OCI-LY3 (cell line): ENCODE measurements at regions not wholly inside any gene's neighbourhood (a gene's known extent, or its start where the extent isn't known, plus 50 kb on each side); places are given as distances from the start of the nearest gene placed in this dataset.

Experiments used
- H2AFZ ChIP-seq: fragments of 200-600, 300-600 bp; shearing (Covaris generic); 2 replicates; pipeline ENCODE4 v1.6.0; 2014; ENCODE audit warnings: antibody characterized with exemption, low read depth, low read length
- H3K27ac ChIP-seq: fragments of 200-600, 300-600 bp; sonication (generic); 2 replicates; pipeline ENCODE4 v1.5.1; 2014; ENCODE audit warnings: mild to moderate bottlenecking, low read length, moderate library complexity, mixed read lengths
- H3K27me3 ChIP-seq: fragments of 200-600, 300-600 bp; sonication (generic); 2 replicates; pipeline ENCODE4 v1.6.1; 2014; ENCODE audit warnings: low read depth, low read length, mixed read lengths
- H3K36me3 ChIP-seq: fragments of 200-600, 300-600 bp; sonication (generic); replicated peaks from 2 replicates; pipeline ENCODE3; 2014; ENCODE audit warnings: low read depth, low read length, mixed read lengths
- H3K4me1 ChIP-seq: fragments of 300-600, 200-600 bp; sonication (generic); 2 replicates; pipeline ENCODE4 v1.6.1; 2014; ENCODE audit warnings: low read length, mixed read lengths
- H3K4me2 ChIP-seq: fragments of 200-600, 300-600 bp; sonication (generic); 2 replicates; pipeline ENCODE4 v1.6.1; 2014; ENCODE audit warnings: low read length, mixed read lengths
- H3K4me3 ChIP-seq: fragments of 300-600, 200-600 bp; sonication (generic); 2 replicates; pipeline ENCODE4 v1.5.1; 2014; ENCODE audit warnings: antibody characterized with exemption, mild to moderate bottlenecking, low read length, moderate library complexity
- H3K79me2 ChIP-seq: fragments of 300-600, 200-600 bp; shearing (Covaris generic); 2 replicates; pipeline ENCODE4 v1.6.1; 2014; ENCODE audit warnings: mild to moderate bottlenecking, low read length, mixed read lengths
- H3K9ac ChIP-seq: fragments of 300-600, 200-600 bp; shearing (Covaris generic); 2 replicates; pipeline ENCODE4 v1.6.0; 2014; ENCODE audit warnings: mild to moderate bottlenecking, low read length, moderate library complexity
- H3K9me3 ChIP-seq: fragments of 200-600, 300-600 bp; shearing (Covaris generic); 2 replicates; pipeline ENCODE4 v1.6.1; 2014; ENCODE audit warnings: low read length, mixed read lengths; ENCODE audit not compliant: insufficient read depth
- H4K20me1 ChIP-seq: fragments of 200-600, 300-600 bp; sonication (generic); 2 replicates; pipeline ENCODE4 v1.6.1; 2016; ENCODE audit warnings: low read length, mixed read lengths; ENCODE audit not compliant: insufficient read depth
- EZH2phosphoT487 ChIP-seq: fragments of 200-600 bp; shearing (Covaris generic); IDR thresholded peaks from 2 replicates; pipeline ENCODE4 v1.6.1; 2018; ENCODE audit warnings: antibody characterized with exemption, mixed run types, low read depth
- TF ChIP-seq, protein P1 (sequence below): fragments of 200-600, 300-600 bp; sonication (generic); IDR thresholded peaks from 2 replicates; pipeline ENCODE4 v1.5.1; 2014; ENCODE audit warnings: antibody characterized with exemption, low read length, low read depth

DNA sequence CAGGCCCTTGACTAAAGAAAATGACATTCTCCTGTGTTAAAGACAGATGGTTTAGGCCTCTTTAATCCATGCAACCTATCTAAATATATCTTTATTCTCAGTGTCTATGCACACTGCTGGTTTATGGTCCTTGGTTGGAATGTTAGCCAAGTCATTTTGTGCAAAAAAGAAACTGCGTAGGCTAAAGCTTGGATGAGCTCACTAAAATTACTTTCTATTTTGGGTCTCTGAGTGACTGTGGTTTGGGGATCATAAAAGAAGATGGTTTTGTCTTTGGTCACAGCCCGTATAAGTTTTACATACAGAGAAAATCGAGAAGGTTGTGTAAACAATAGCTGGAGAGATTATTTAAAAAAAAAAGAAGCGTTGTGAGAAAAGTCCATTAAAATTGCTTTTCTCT is 443.6 kb downstream of the UBE2NL start:
- Histone ChIP-seq H3K27ac (no peak overlapping the region), H3K9ac (no peak overlapping the region), H3K4me3 (no peak overlapping the region), H3K4me1 (no peaks in the 10 kb centered on the region), H3K9me3 (no peaks in the 10 kb centered on the region), H3K36me3 (no peaks in the 10 kb centered on the region), H3K79me2 (no peaks in the 10 kb centered on the region), H2AFZ (no peak overlapping the region), H4K20me1 (no peaks in the 10 kb centered on the region), H3K4me2 (no peak overlapping the region), H3K27me3 (no peaks in the 10 kb centered on the region)
- no peak for TF ChIP-seq EZH2phosphoT487
- TF ChIP-seq, protein P1, sequence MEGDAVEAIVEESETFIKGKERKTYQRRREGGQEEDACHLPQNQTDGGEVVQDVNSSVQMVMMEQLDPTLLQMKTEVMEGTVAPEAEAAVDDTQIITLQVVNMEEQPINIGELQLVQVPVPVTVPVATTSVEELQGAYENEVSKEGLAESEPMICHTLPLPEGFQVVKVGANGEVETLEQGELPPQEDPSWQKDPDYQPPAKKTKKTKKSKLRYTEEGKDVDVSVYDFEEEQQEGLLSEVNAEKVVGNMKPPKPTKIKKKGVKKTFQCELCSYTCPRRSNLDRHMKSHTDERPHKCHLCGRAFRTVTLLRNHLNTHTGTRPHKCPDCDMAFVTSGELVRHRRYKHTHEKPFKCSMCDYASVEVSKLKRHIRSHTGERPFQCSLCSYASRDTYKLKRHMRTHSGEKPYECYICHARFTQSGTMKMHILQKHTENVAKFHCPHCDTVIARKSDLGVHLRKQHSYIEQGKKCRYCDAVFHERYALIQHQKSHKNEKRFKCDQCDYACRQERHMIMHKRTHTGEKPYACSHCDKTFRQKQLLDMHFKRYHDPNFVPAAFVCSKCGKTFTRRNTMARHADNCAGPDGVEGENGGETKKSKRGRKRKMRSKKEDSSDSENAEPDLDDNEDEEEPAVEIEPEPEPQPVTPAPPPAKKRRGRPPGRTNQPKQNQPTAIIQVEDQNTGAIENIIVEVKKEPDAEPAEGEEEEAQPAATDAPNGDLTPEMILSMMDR, result no peak

DNA sequence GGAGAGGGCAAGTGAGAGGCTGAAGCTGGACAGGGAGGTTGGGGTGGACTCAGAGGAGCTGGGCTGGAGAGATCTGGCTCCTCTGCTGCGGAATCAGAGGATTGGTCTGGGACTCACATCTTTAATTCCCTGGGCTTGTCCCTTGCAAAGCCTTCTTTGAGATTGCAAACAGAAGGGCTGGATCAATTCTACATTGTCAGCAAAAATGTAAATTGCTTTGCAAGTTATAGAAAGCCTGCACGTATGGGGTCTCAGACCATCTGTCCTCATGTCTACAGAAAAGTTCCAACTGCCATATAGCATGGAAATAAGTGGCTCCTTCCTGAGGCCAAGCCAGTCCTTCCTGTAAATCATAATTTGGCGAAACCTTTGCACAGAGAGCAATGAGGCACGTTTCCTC is 449.6 kb downstream of the UBE2NL start:
- H3K4me2 ChIP-seq, result no peak overlapping the region

DNA sequence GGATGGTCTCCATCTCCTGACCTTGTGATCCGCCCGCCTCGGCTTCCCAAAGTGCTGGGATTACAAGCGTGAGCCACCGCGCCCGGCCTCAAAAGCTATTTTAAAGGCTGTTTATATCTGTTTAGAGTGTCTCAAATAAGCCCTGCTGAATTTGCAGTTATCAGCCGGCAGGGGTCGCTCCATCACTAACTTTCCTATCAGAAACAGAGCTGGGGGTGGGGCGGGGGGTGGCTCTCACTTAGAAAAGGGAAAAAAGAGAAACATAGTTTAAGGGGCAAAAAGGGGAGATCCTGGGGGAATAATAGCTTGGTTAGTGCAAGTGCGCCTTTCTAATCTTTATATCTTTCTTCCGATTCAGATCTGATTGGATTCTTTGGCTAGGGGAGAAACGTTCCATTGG is 450.7 kb downstream of the UBE2NL start:
- H3K9ac ChIP-seq, result peak overlapping the region; percentile 39; the same call in 1 of the 2 replicates
- H3K27ac ChIP-seq, result no peak overlapping the region
- no peaks in the 10 kb centered on the region for H3K79me2 ChIP-seq
- H3K4me1 ChIP-seq, result peaks cover 3% of the 10 kb centered on the region; the same call in 1 of the 2 replicates
- no peak overlapping the region for H2AFZ ChIP-seq
- TF ChIP-seq EZH2phosphoT487, result no peak
- TF ChIP-seq, protein P1, result peak; percentile 59
- no peaks in the 10 kb centered on the region for H4K20me1 ChIP-seq
- peak overlapping the region; percentile 86 for H3K4me3 ChIP-seq
- H3K9me3 ChIP-seq, result no peaks in the 10 kb centered on the region
- peak overlapping the region; percentile 90 for H3K4me2 ChIP-seq
- no peaks in the 10 kb centered on the region for H3K36me3 ChIP-seq
- H3K27me3 ChIP-seq, result no peaks in the 10 kb centered on the region

More for the DNA sequence above, 449.6 kb downstream of the UBE2NL start:
- Histone ChIP-seq H3K4me1 (peaks cover 3% of the 10 kb centered on the region; the same call in 1 of the 2 replicates), H3K4me3 (no peak overlapping the region), H3K79me2 (no peaks in the 10 kb centered on the region), H3K27ac (no peak overlapping the region), H3K9ac (no peak overlapping the region), H3K27me3 (no peaks in the 10 kb centered on the region), H2AFZ (no peak overlapping the region), H3K9me3 (no peaks in the 10 kb centered on the region), H3K36me3 (no peaks in the 10 kb centered on the region), H4K20me1 (no peaks in the 10 kb centered on the region)
- TF ChIP-seq, protein P1, result no peak
- no peak for TF ChIP-seq EZH2phosphoT487

DNA sequence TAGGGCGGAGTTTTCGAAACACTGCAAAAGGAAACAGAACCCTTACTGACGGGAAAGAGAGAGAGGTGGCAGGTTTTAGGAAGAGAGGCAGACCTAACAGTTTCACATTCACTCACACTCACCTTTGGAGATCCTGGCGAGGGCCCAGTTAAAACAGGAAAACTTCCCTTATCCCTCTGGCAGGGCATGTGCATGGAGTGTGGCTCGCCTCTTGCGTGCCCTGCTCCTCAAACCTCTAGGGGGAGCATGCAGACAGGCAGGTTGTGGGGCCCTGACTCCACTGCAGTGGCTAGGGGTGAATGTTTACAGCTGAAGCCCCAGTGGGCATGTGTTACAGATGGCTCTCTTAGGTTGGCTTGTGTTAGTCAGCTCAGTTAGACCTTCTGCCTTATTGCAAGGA is 451.5 kb downstream of the UBE2NL start:
- Histone ChIP-seq H2AFZ (peak overlapping the region; percentile 99), H3K27me3 (no peaks in the 10 kb centered on the region), H3K79me2 (no peaks in the 10 kb centered on the region), H3K9ac (peak overlapping the region; percentile 77), H4K20me1 (no peaks in the 10 kb centered on the region), H3K9me3 (no peaks in the 10 kb centered on the region), H3K27ac (peak overlapping the region; percentile 69), H3K36me3 (no peaks in the 10 kb centered on the region), H3K4me3 (peak overlapping the region; percentile 86), H3K4me1 (peaks cover 3% of the 10 kb centered on the region; the same call in 1 of the 2 replicates), H3K4me2 (peak overlapping the region; percentile 90)
- TF ChIP-seq EZH2phosphoT487, result no peak
- TF ChIP-seq, protein P1, result peak; percentile 58
